PC-9 (cell line): ENCODE measurements at regions not wholly inside any gene's neighbourhood (a gene's known extent, or its start where the extent isn't known, plus 50 kb on each side); places are given as distances from the start of the nearest gene placed in this dataset.

Experiments
- EZH2 ChIP-seq: fragments of 200-600 bp; sonication (generic); IDR thresholded peaks from 2 replicates; pipeline ENCODE4 v1.8.0; 2017; ENCODE audit warnings: antibody characterized with exemption, low read depth
- TF ChIP-seq, protein P1 (sequence below): fragments of 200-600 bp; sonication (generic); conservative IDR thresholded peaks from 2 replicates; pipeline ENCODE4 v1.6.1; 2017; ENCODE audit warnings: mixed run types, antibody characterized with exemption, mild to moderate bottlenecking, moderate library complexity

DNA sequence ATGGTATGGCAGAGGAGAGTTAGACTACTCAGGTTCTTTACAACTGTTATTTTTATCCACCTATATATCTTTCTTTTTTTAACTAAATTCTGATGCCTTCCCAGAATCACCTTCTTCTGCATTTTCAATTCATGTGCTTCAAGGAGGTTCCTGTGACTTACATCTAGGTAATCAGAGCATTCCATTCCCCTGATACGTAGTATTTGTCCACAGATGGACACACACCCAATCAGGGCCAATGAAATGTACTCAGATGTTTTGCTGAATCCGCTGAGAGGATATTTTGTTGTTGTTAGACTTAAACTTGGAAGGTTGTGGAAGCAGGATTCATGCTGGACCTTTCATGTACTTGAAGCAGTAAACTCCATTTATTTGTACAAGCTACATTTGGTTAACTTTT is 159.4 kb upstream of the FER start:
- TF ChIP-seq, protein P1, sequence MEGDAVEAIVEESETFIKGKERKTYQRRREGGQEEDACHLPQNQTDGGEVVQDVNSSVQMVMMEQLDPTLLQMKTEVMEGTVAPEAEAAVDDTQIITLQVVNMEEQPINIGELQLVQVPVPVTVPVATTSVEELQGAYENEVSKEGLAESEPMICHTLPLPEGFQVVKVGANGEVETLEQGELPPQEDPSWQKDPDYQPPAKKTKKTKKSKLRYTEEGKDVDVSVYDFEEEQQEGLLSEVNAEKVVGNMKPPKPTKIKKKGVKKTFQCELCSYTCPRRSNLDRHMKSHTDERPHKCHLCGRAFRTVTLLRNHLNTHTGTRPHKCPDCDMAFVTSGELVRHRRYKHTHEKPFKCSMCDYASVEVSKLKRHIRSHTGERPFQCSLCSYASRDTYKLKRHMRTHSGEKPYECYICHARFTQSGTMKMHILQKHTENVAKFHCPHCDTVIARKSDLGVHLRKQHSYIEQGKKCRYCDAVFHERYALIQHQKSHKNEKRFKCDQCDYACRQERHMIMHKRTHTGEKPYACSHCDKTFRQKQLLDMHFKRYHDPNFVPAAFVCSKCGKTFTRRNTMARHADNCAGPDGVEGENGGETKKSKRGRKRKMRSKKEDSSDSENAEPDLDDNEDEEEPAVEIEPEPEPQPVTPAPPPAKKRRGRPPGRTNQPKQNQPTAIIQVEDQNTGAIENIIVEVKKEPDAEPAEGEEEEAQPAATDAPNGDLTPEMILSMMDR, result no peak
- no peak for TF ChIP-seq EZH2
